ENCODE measurements at regions not wholly inside any gene's neighbourhood (a gene's known extent, or its start where the extent isn't known, plus 50 kb on each side); places are given as distances from the start of the nearest gene placed in this dataset.

DNA sequence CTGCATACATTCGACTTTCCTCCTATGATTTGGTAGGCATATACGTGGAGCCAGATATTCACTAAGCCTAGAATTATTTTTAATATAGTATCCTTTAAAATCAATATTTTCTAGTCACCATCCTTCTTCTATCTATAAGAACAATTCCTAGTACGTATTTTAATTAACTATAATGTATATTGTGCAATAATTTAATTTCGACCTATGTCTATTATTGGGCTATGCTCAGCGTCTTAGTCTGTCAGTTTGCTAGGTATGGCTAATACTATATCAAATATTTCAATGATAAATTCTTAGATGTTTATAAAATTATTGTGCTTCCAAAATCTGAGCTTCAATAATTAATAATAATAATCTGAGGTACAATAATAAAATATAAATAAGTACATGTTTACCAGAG is 705.3 kb downstream of the PRELID2 start:
- Histone ChIP-seq H3K27ac (no peak overlapping the region), H3K27me3 (no peaks in the 10 kb centered on the region), H3K4me3 (no peak overlapping the region), H3K4me1 (no peaks in the 10 kb centered on the region), H3K9me3 (no peaks in the 10 kb centered on the region), H3K36me3 (no peaks in the 10 kb centered on the region)
- no peak for DNase-seq
- TF ChIP-seq POLR2A (IDR thresholded peaks at IDR 0.05), result no peak
- TF ChIP-seq, protein P1, sequence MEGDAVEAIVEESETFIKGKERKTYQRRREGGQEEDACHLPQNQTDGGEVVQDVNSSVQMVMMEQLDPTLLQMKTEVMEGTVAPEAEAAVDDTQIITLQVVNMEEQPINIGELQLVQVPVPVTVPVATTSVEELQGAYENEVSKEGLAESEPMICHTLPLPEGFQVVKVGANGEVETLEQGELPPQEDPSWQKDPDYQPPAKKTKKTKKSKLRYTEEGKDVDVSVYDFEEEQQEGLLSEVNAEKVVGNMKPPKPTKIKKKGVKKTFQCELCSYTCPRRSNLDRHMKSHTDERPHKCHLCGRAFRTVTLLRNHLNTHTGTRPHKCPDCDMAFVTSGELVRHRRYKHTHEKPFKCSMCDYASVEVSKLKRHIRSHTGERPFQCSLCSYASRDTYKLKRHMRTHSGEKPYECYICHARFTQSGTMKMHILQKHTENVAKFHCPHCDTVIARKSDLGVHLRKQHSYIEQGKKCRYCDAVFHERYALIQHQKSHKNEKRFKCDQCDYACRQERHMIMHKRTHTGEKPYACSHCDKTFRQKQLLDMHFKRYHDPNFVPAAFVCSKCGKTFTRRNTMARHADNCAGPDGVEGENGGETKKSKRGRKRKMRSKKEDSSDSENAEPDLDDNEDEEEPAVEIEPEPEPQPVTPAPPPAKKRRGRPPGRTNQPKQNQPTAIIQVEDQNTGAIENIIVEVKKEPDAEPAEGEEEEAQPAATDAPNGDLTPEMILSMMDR (IDR thresholded peaks at IDR 0.05), result no peak
- 72 to 77% methylated on average over 5 of the region's 5 CpGs for WGBS, 2 donors
- intact Hi-C loops (cut with DNase I), result no loop called here

- no peaks in the 10 kb centered on the region for H3K27me3 ChIP-seq
- intact Hi-C loops (cut with DNase I), result no loop called here
- no peaks in the 10 kb centered on the region for H3K36me3 ChIP-seq
- no peak overlapping the region for H3K27ac ChIP-seq
- 28 to 31% methylated on average over 2 to 3 of the region's 3 CpGs for WGBS, 2 donors
- H3K4me3 ChIP-seq, result no peak overlapping the region
- no peaks in the 10 kb centered on the region for H3K4me1 ChIP-seq
- H3K9me3 ChIP-seq, result no peaks in the 10 kb centered on the region
- TF ChIP-seq, protein P1 (IDR thresholded peaks at IDR 0.05), result no peak
- TF ChIP-seq POLR2A (IDR thresholded peaks at IDR 0.05), result no peak
- DNase-seq, result no peak
Observed at GRCh38 chr5:145124806-145125205, 710.3 kb downstream of the PRELID2 start.

DNA sequence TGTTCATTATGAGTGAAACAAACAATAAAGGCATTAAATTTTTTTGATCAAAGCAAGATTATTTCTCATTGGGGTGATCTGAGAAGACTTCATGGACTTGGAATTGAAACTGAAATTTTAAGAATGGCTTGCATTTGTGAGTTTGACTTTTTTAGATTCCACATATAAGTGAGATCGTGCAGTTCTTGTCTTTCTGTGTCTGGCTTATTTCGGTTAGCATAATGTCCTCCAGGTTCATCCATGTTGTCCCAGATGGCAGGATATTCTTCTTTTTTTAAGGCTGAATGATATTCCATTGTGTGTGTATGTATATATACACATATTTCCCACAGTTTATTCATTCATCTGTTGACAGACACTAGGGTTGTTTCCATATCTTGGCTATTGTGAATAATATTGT is 716.5 kb downstream of the PRELID2 start:
- H3K27ac ChIP-seq, result no peak overlapping the region
- DNase-seq, result no peak
- no peaks in the 10 kb centered on the region for H3K27me3 ChIP-seq
- H3K4me1 ChIP-seq, result no peaks in the 10 kb centered on the region
- TF ChIP-seq, protein P1 (IDR thresholded peaks at IDR 0.05), result no peak
- TF ChIP-seq POLR2A (IDR thresholded peaks at IDR 0.05), result no peak
- 85 to 90% methylated on average over 2 of the region's 2 CpGs for WGBS, 2 donors
- no peak overlapping the region for H3K4me3 ChIP-seq
- intact Hi-C loops (cut with DNase I), result no loop called here
- no peaks in the 10 kb centered on the region for H3K9me3 ChIP-seq
- no peaks in the 10 kb centered on the region for H3K36me3 ChIP-seq

DNA sequence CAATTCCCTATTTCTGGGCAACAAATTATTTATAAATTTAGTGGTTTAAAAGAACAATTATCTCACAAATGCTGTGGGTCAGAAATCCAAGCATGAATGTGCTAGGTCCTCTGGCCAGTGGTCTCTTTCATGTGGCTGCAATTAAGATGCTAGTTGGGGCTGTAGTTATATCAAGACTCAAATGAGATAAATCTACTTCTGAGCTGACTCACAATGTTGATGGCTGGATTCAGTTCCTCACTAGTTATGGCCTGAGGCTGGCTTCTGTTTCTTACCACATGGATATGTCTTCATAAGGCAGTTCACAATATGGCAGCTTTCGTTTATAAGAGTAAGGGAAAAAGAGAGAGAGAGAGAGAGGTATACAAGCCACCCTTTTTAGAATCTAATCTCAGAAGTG is 717.0 kb downstream of the PRELID2 start:
- no peak overlapping the region for H3K27ac ChIP-seq
- no peak for TF ChIP-seq POLR2A (IDR thresholded peaks at IDR 0.05)
- TF ChIP-seq, protein P1 (IDR thresholded peaks at IDR 0.05), result no peak
- no peaks in the 10 kb centered on the region for H3K36me3 ChIP-seq
- intact Hi-C loops (cut with DNase I), result no loop called here
- no peaks in the 10 kb centered on the region for H3K4me1 ChIP-seq
- WGBS, 2 donors, result 73 to 80% methylated on average over 1 of the region's 1 CpG
- H3K4me3 ChIP-seq, result no peak overlapping the region
- no peak for DNase-seq
- H3K27me3 ChIP-seq, result no peaks in the 10 kb centered on the region
- H3K9me3 ChIP-seq, result no peaks in the 10 kb centered on the region

DNA sequence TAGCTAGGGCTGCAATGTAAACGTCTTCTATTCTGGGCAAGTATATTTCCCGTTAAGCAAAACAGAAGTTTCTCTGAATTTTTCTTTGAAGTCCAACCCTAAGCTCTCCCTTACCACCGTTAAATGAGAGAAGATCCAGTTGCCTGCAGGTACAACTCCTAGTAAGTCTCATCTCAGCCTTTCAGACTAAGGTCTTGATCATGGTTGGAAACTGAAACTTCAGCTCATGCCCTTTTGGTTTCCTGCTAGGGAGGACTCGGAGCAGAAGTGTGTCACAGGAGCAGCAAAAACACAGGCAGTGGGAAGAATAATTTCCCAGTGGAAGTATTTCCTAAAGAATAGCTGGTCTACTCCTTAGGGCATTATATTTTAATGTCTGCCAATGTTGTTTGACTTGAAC is 717.9 kb downstream of the PRELID2 start:
- 69 to 75% methylated on average over 4 of the region's 4 CpGs for WGBS, 2 donors
- no peak for DNase-seq
- no peak overlapping the region for H3K4me3 ChIP-seq
- H3K36me3 ChIP-seq, result no peaks in the 10 kb centered on the region
- H3K27ac ChIP-seq, result no peak overlapping the region
- intact Hi-C loops (cut with DNase I), result no loop called here
- no peaks in the 10 kb centered on the region for H3K9me3 ChIP-seq
- H3K27me3 ChIP-seq, result no peaks in the 10 kb centered on the region
- TF ChIP-seq POLR2A (IDR thresholded peaks at IDR 0.05), result no peak
- TF ChIP-seq, protein P1 (IDR thresholded peaks at IDR 0.05), result no peak
- no peaks in the 10 kb centered on the region for H3K4me1 ChIP-seq

All from esophagus squamous epithelium (tissue), 5 donors.